D721Med (cell line): ENCODE measurements at regions not wholly inside any gene's neighbourhood (a gene's known extent, or its start where the extent isn't known, plus 50 kb on each side); places are given as distances from the start of the nearest gene placed in this dataset.

Experiments
- DNase-seq: peaks from one replicate; pipeline ENCODE4 v3.0.0; 2011; ENCODE audit warnings: low spot score; ENCODE audit not compliant: insufficient read length
- FAIRE-seq: peaks from 2 replicates; lab custom pipeline; 2011; peaks lifted over from hg19 to GRCh38; lab: Jason Lieb, UNC
- CTCF ChIP-seq: IDR thresholded peaks from 2 replicates; pipeline ENCODE4 v1.5.1; 2012; ENCODE audit warnings: mild to moderate bottlenecking, control low read depth; ENCODE audit not compliant: insufficient read depth; ENCODE audit errors: missing control alignments

- peak; percentile 64 for FAIRE-seq
- TF ChIP-seq CTCF: no peak
- no peak for DNase-seq
These were observed 352.5 kb upstream of the GRM7 start for GRCh38 chr3:6508410-6508759.

- FAIRE-seq (no peak), DNase-seq (no peak)
- TF ChIP-seq CTCF: no peak
These were observed 351.3 kb upstream of the GRM7 start for GRCh38 chr3:6509576-6509975.

- no peak for TF ChIP-seq CTCF
- DNase-seq (no peak), FAIRE-seq (no peak)
These were observed 350.2 kb upstream of the GRM7 start for GRCh38 chr3:6510713-6511112.

GRCh38 chr3:6512172-6512800 is 348.6 kb upstream of the GRM7 start:
- DNase-seq: no peak
- FAIRE-seq: no peak
- no peak for TF ChIP-seq CTCF

GRCh38 chr3:6516143-6516542 is 344.8 kb upstream of the GRM7 start:
- DNase-seq: no peak
- FAIRE-seq: no peak
- no peak for TF ChIP-seq CTCF

- no peak for FAIRE-seq
These were observed 344.2 kb upstream of the GRM7 start for GRCh38 chr3:6516694-6517093.

More at GRCh38 chr3:6516694-6517093, 344.2 kb upstream of the GRM7 start:
- no peak for DNase-seq
- TF ChIP-seq CTCF: no peak
